T-cell (primary cell): ENCODE measurements at regions not wholly inside any gene's neighbourhood (a gene's known extent, or its start where the extent isn't known, plus 50 kb on each side); places are given as distances from the start of the nearest gene placed in this dataset.

ENCODE experiments used
- ATAC-seq, 4 experiments: fragments of 200-7000 bp in 3 of 4; fragments of 150-1000 bp in 1 of 4; cut with Tn5 transposase; replicated peaks in 1 of 4; 1 replicate in 3 of 4; 2 replicates in 1 of 4; pipeline ENCODE4 v1.10.0; 2021; ENCODE audit warnings: moderate library complexity in 3 of 4, mild to moderate bottlenecking in 2 of 4, moderate number of reproducible peaks in 1 of 4
- CTCF ChIA-PET, 2 donors: fragments of 300-600 bp; sonication (Branson Sonifier 250); formaldehyde crosslinking; loops; one replicate each; lab custom pipeline; 2022; ENCODE audit warnings: antibody characterized with exemption in 2 of 2; lab: Charles Lee
- POLR2A ChIA-PET, 2 donors: fragments of 300-600 bp; sonication (Branson Sonifier 250); formaldehyde crosslinking; loops; one replicate each; lab custom pipeline; 2022; ENCODE audit warnings: antibody characterized with exemption in 2 of 2; lab: Charles Lee
- DNase-seq, 35 experiments: peaks; one replicate each; pipeline versions ENCODE4 v3.0.0 to v3.0.0-alpha.2; 2013 to 2023
- H3K27ac ChIP-seq: one replicate; pipeline ENCODE4 v1.5.1; 2013; ENCODE audit warnings: low read length
- H3K27me3 ChIP-seq, 2 experiments: replicated peaks in 1 of 2; 1 replicate in 1 of 2; 2 replicates in 1 of 2; pipeline versions ENCODE4 v1.6.1 to v1.7.0; 2013; ENCODE audit warnings: low read length in 1 of 2, mixed read lengths in 1 of 2; ENCODE audit not compliant: control insufficient read depth in 2 of 2, insufficient read depth in 2 of 2; ENCODE audit errors: extremely low read depth in 1 of 2
- H3K36me3 ChIP-seq, 2 donors: 1 replicate in 1 of 2; 2 replicates in 1 of 2; pipeline versions ENCODE4 v1.6.1 to v1.7.0; 2013; ENCODE audit warnings: low read length in 1 of 2; ENCODE audit not compliant: control insufficient read depth in 2 of 2, insufficient read depth in 1 of 2; ENCODE audit errors: extremely low read depth in 1 of 2
- H3K4me1 ChIP-seq, 2 experiments: 1 replicate in 1 of 2; 2 replicates in 1 of 2; pipeline versions ENCODE4 v1.6.1 to v1.7.0; 2013; ENCODE audit warnings: low read length in 2 of 2, mixed read lengths in 1 of 2; ENCODE audit not compliant: insufficient read depth in 2 of 2, control insufficient read depth in 1 of 2; ENCODE audit errors: extremely low read depth in 1 of 2
- H3K4me3 ChIP-seq, 2 donors: 1 replicate in 1 of 2; 2 replicates in 1 of 2; pipeline versions ENCODE4 v1.5.1 to v1.7.0; 2013; ENCODE audit warnings: mild to moderate bottlenecking in 2 of 2, low read length in 1 of 2, moderate library complexity in 1 of 2; ENCODE audit not compliant: control insufficient read depth in 1 of 2; ENCODE audit errors: extremely low read depth in 1 of 2
- H3K9me3 ChIP-seq: 2 replicates; pipeline ENCODE4 v1.7.0; 2013
- H3K27ac Mint-ChIP-seq, 2 donors: one replicate each; pipeline ENCODE4 v1.8.0; 2020 to 2021; ENCODE audit warnings: mild to moderate bottlenecking in 2 of 2, mixed read lengths in 2 of 2
- H3K27me3 Mint-ChIP-seq, 2 donors: one replicate each; pipeline ENCODE4 v1.8.0; 2021 to 2022; ENCODE audit warnings: mixed read lengths in 2 of 2
- H3K36me3 Mint-ChIP-seq: one replicate; pipeline ENCODE4 v1.8.0; 2021; ENCODE audit warnings: mixed read lengths
- H3K4me1 Mint-ChIP-seq, 3 donors: one replicate each; pipeline ENCODE4 v1.8.0; 2020 to 2022; ENCODE audit warnings: mixed read lengths in 3 of 3, mild to moderate bottlenecking in 1 of 3
- H3K4me3 Mint-ChIP-seq, 3 donors: one replicate each; pipeline ENCODE4 v1.8.0; 2020 to 2022; ENCODE audit warnings: mild to moderate bottlenecking in 3 of 3, mixed read lengths in 3 of 3, moderate library complexity in 3 of 3
- H3K9me3 Mint-ChIP-seq, 3 donors: one replicate each; pipeline ENCODE4 v1.8.0; 2020 to 2022; ENCODE audit warnings: mixed read lengths in 3 of 3
- WGBS: methylation state at CpG from one replicate; pipeline ENCODE4 v1.1.5; 2013; ENCODE audit warnings: missing lambda C conversion rate; ENCODE audit not compliant: insufficient coverage; 5-methylcytosine and 5-hydroxymethylcytosine counted together

GRCh38 chr12:83326666-83327065, 640.0 kb downstream of the TMTC2 start:
- DNase-seq = no peak
- Histone ChIP-seq H3K36me3 (no peaks in the 10 kb centered on the region), H3K4me3 (no peak overlapping the region), H3K27me3 (no peaks in the 10 kb centered on the region), H3K4me1 (no peaks in the 10 kb centered on the region), H3K9me3 (peaks cover 4% of the 10 kb centered on the region), H3K27ac (no peak overlapping the region)
- no peak for ATAC-seq
- no peaks in the 10 kb centered on the region for H3K4me1 Mint-ChIP-seq
- no peak overlapping the region for H3K4me3 Mint-ChIP-seq
- ChIA-PET POLR2A (no interaction called here), CTCF (no interaction called here)
- peaks cover 0 to 4% (median 0%) of the 10 kb centered on the region in 3 donors for H3K9me3 Mint-ChIP-seq
- no peak overlapping the region for H3K27ac Mint-ChIP-seq
- H3K36me3 Mint-ChIP-seq = no peaks in the 10 kb centered on the region
- H3K27me3 Mint-ChIP-seq = no peaks in the 10 kb centered on the region

DNA sequence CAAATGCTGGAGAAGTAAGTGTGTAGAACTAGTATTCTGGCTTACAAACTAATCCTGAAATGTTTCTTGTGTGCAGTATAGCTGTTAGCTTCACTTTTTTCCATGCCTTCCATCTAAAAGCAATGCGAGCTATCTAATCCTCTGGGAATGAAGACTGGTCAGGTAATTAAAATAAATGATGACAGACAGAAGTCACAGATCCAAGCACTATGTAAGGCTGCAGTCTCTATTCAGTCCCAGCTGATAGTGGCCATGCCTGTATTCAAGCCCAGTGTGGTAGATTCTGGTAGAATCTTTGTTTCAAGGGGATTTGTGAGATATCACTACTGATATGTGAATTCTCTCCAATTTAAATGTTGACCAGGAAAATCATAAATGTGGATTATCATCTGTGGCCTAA, 637.2 kb downstream of the TMTC2 start:
- Mint-ChIP-seq H3K4me3 (no peak overlapping the region), H3K9me3 (peaks cover 0 to 12% (median 11%) of the 10 kb centered on the region in 3 donors), H3K36me3 (no peaks in the 10 kb centered on the region), H3K27me3 (no peaks in the 10 kb centered on the region), H3K27ac (no peak overlapping the region), H3K4me1 (no peaks in the 10 kb centered on the region)
- no peak for DNase-seq
- no peak for ATAC-seq
- H3K9me3 ChIP-seq = peaks cover 4% of the 10 kb centered on the region
- no peaks in the 10 kb centered on the region for H3K27me3 ChIP-seq
- H3K27ac ChIP-seq = no peak overlapping the region
- ChIA-PET CTCF (no interaction called here), POLR2A (no interaction called here)
- no peaks in the 10 kb centered on the region for H3K36me3 ChIP-seq
- no CpG with 5 or more reads among the region's 1 CpG for WGBS
- no peak overlapping the region for H3K4me3 ChIP-seq
- no peaks in the 10 kb centered on the region for H3K4me1 ChIP-seq

- no peak for DNase-seq
- ATAC-seq = no peak
- no peaks in the 10 kb centered on the region for H3K4me1 Mint-ChIP-seq
- Histone ChIP-seq H3K4me1 (no peaks in the 10 kb centered on the region), H3K9me3 (peaks cover 4% of the 10 kb centered on the region), H3K36me3 (no peaks in the 10 kb centered on the region), H3K27ac (no peak overlapping the region), H3K4me3 (no peak overlapping the region), H3K27me3 (no peaks in the 10 kb centered on the region)
- H3K27me3 Mint-ChIP-seq = no peaks in the 10 kb centered on the region
- CTCF ChIA-PET = no interaction called here
- H3K36me3 Mint-ChIP-seq = no peaks in the 10 kb centered on the region
- H3K27ac Mint-ChIP-seq = no peak overlapping the region
- POLR2A ChIA-PET = no interaction called here
- H3K9me3 Mint-ChIP-seq = peaks cover 0 to 12% (median 11%) of the 10 kb centered on the region in 3 donors
- H3K4me3 Mint-ChIP-seq = no peak overlapping the region
- WGBS = no CpG with 5 or more reads among the region's 2 CpGs
Measured at GRCh38 chr12:83322809-83323208, 636.1 kb downstream of the TMTC2 start.

DNA sequence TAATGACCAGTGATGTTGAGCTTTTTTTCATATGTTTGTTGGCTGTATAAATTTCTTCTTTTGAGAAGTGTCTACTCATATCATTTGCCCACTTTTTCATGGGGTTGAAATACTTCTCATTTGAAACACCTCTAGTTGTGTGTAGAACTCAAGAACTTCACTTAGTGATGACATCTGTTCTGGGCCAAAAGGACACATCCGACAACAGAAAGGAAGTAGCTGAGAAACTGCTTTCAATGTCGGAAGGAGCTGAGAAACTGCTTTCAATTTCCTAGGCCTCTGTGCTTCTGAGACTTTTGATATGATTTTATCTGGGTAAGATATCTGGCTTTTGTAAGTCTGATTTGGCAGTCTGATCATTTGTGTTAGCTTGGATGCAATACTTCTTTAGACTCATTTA, 635.3 kb downstream of the TMTC2 start:
- POLR2A ChIA-PET = no interaction called here
- CTCF ChIA-PET = no interaction called here
- peaks cover 4% of the 10 kb centered on the region for H3K9me3 ChIP-seq
- H3K4me3 ChIP-seq = no peak overlapping the region
- H3K4me1 Mint-ChIP-seq = no peaks in the 10 kb centered on the region
- H3K27me3 ChIP-seq = no peaks in the 10 kb centered on the region
- 58% methylated on average over 2 of the region's 2 CpGs for WGBS
- no peak overlapping the region for H3K4me3 Mint-ChIP-seq
- no peak overlapping the region for H3K27ac ChIP-seq
- DNase-seq (no peak), ATAC-seq (no peak)
- H3K36me3 Mint-ChIP-seq = no peaks in the 10 kb centered on the region
- H3K36me3 ChIP-seq = no peaks in the 10 kb centered on the region
- H3K27ac Mint-ChIP-seq = no peak overlapping the region
- no peaks in the 10 kb centered on the region for H3K27me3 Mint-ChIP-seq
- H3K4me1 ChIP-seq = no peaks in the 10 kb centered on the region
- peaks cover 0 to 17% (median 11%) of the 10 kb centered on the region in 3 donors for H3K9me3 Mint-ChIP-seq

- H3K27me3 Mint-ChIP-seq = no peaks in the 10 kb centered on the region
Measured at GRCh38 chr12:83320350-83320749, 633.6 kb downstream of the TMTC2 start.

GRCh38 chr12:83318386-83319098, 631.8 kb downstream of the TMTC2 start:
- no peak overlapping the region for H3K4me3 Mint-ChIP-seq
- Histone ChIP-seq H3K27me3 (no peaks in the 10 kb centered on the region), H3K27ac (no peak overlapping the region), H3K4me3 (no peak overlapping the region), H3K9me3 (peaks cover under 1% of the 10 kb centered on the region), H3K4me1 (no peaks in the 10 kb centered on the region), H3K36me3 (no peaks in the 10 kb centered on the region)
- H3K9me3 Mint-ChIP-seq = peaks cover 0 to 21% (median 11%) of the 10 kb centered on the region in 3 donors
- H3K27me3 Mint-ChIP-seq = no peaks in the 10 kb centered on the region
- ATAC-seq (no peak), DNase-seq (no peak)
- no peak overlapping the region for H3K27ac Mint-ChIP-seq
- no peaks in the 10 kb centered on the region for H3K4me1 Mint-ChIP-seq
- no CpG with 5 or more reads among the region's 1 CpG for WGBS
- no peaks in the 10 kb centered on the region for H3K36me3 Mint-ChIP-seq
- ChIA-PET POLR2A (no interaction called here), CTCF (no interaction called here)

More at GRCh38 chr12:83320350-83320749, 633.6 kb downstream of the TMTC2 start:
- Histone ChIP-seq H3K4me3 (no peak overlapping the region), H3K4me1 (no peaks in the 10 kb centered on the region), H3K9me3 (peaks cover 4% of the 10 kb centered on the region), H3K36me3 (no peaks in the 10 kb centered on the region), H3K27ac (no peak overlapping the region), H3K27me3 (no peaks in the 10 kb centered on the region)
- Mint-ChIP-seq H3K4me1 (no peaks in the 10 kb centered on the region), H3K27ac (no peak overlapping the region), H3K4me3 (no peak overlapping the region), H3K36me3 (no peaks in the 10 kb centered on the region), H3K9me3 (peaks cover 0 to 17% (median 11%) of the 10 kb centered on the region in 3 donors)
- no CpG with 5 or more reads among the region's 2 CpGs for WGBS
- DNase-seq = no peak
- ATAC-seq = no peak
- POLR2A ChIA-PET = no interaction called here
- CTCF ChIA-PET = no interaction called here

GRCh38 chr12:83317595-83317994, 630.9 kb downstream of the TMTC2 start:
- POLR2A ChIA-PET = no interaction called here

More at GRCh38 chr12:83317595-83317994, 630.9 kb downstream of the TMTC2 start:
- Histone ChIP-seq H3K36me3 (no peaks in the 10 kb centered on the region), H3K27me3 (no peaks in the 10 kb centered on the region), H3K9me3 (no peaks in the 10 kb centered on the region), H3K4me3 (no peak overlapping the region), H3K27ac (no peak overlapping the region), H3K4me1 (no peaks in the 10 kb centered on the region)
- Mint-ChIP-seq H3K9me3 (peaks cover 0 to 19% (median 11%) of the 10 kb centered on the region in 3 donors), H3K4me3 (no peak overlapping the region), H3K4me1 (no peaks in the 10 kb centered on the region), H3K27me3 (no peaks in the 10 kb centered on the region), H3K27ac (no peak overlapping the region), H3K36me3 (no peaks in the 10 kb centered on the region)
- CTCF ChIA-PET = no interaction called here
- ATAC-seq (no peak), DNase-seq (no peak)
- WGBS = no CpG with 5 or more reads among the region's 3 CpGs
